ENCODE measurements at regions not wholly inside any gene's neighbourhood (a gene's known extent, or its start where the extent isn't known, plus 50 kb on each side); places are given as distances from the start of the nearest gene placed in this dataset.
A peak's percentile ranks its signal among the peaks of the same experiment; 100 is the strongest.

DNA sequence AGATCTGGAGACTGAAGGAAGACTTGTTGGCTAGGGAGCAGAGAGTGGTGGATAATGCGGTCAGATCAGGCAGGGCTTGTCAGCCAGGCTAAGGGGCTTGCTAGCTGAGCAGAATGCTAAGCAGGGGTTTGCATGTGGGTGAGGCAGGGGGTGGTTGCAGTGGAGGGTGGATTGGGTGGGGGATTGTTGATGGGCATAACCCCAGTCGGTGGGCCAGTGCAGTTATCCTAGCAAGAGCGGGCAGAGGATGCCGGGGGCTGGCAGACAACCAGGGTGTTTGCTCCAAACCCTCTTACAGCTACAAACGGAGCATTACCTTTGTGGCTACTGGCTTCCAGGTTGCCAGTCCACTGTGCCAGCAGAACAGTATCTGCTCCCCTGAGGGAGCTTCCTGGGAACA lies 131.5 kb upstream of the LGALSL start:
- intact Hi-C loops (cut with DNase I), result no loop called here
- peaks cover 2% of the 10 kb centered on the region for H3K4me1 ChIP-seq
- DNase-seq (ENCODE audit: extremely low spot score in 2 of 2), result no peak

GRCh38 chr2:64323197-64323596 lies 130.8 kb upstream of the LGALSL start:
- no peak for TF ChIP-seq POLR2AphosphoS5 (IDR thresholded peaks at IDR 0.05; ENCODE audit: insufficient read depth in 1 of 2, low read depth in 1 of 2)
- TF ChIP-seq POLR2A (IDR thresholded peaks at IDR 0.05), result no peak
- TF ChIP-seq, protein P1, sequence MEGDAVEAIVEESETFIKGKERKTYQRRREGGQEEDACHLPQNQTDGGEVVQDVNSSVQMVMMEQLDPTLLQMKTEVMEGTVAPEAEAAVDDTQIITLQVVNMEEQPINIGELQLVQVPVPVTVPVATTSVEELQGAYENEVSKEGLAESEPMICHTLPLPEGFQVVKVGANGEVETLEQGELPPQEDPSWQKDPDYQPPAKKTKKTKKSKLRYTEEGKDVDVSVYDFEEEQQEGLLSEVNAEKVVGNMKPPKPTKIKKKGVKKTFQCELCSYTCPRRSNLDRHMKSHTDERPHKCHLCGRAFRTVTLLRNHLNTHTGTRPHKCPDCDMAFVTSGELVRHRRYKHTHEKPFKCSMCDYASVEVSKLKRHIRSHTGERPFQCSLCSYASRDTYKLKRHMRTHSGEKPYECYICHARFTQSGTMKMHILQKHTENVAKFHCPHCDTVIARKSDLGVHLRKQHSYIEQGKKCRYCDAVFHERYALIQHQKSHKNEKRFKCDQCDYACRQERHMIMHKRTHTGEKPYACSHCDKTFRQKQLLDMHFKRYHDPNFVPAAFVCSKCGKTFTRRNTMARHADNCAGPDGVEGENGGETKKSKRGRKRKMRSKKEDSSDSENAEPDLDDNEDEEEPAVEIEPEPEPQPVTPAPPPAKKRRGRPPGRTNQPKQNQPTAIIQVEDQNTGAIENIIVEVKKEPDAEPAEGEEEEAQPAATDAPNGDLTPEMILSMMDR (IDR thresholded peaks at IDR 0.05), result no peak
- no peaks in the 10 kb centered on the region for H3K9me3 ChIP-seq
- intact Hi-C loops (cut with DNase I), result no loop called here
- H3K4me1 ChIP-seq, result peaks cover 8% of the 10 kb centered on the region
- DNase-seq (ENCODE audit: extremely low spot score in 2 of 2), result no peak
- H3K27me3 ChIP-seq, result no peaks in the 10 kb centered on the region
- H3K27ac ChIP-seq, result no peak overlapping the region
- H3K4me3 ChIP-seq, result no peak overlapping the region
- no peaks in the 10 kb centered on the region for H3K36me3 ChIP-seq

More for the DNA sequence above, 131.5 kb upstream of the LGALSL start:
- Histone ChIP-seq H3K27ac (no peak overlapping the region), H3K36me3 (no peaks in the 10 kb centered on the region), H3K9me3 (no peaks in the 10 kb centered on the region), H3K4me3 (no peak overlapping the region), H3K27me3 (no peaks in the 10 kb centered on the region)
- no peak for TF ChIP-seq POLR2A (IDR thresholded peaks at IDR 0.05)
- TF ChIP-seq, protein P1 (IDR thresholded peaks at IDR 0.05), result no peak
- no peak for TF ChIP-seq POLR2AphosphoS5 (IDR thresholded peaks at IDR 0.05; ENCODE audit: insufficient read depth in 1 of 2, low read depth in 1 of 2)

DNA sequence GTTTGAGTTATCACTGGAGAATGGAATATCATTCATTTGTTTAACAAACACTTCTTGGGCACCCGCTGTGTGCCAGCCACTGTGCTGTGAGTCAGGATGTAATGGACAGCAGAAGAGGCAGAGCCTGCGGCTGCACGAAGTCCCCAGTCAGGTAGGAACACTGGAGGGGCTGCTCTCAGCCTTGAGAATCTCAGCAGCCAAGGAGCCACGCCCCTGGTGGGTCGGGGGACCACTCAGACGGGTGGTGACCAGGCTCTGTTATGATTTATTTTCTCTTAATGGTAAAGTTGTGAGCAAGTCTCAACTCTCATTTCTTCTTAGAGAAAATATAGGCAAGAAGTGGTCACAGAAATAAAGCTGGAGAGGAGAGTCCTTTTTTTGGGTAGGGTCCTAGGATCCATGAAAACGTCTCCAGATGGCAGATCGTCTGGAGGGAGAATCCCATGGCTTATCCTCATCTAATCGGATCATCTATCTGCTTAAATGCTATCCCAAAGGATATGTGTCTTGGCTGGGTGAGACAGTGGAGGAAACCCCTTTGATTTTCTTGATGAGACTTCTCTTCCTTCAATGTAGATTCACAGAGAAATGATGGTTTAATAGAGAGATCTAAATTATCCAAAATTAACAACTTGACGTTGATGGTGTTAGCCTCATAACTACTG lies 129.1 kb upstream of the LGALSL start:
- Histone ChIP-seq H3K9me3 (no peaks in the 10 kb centered on the region), H3K4me1 (peaks cover 23% of the 10 kb centered on the region), H3K36me3 (no peaks in the 10 kb centered on the region), H3K27ac (no peak overlapping the region), H3K27me3 (no peaks in the 10 kb centered on the region), H3K4me3 (no peak overlapping the region)
- TF ChIP-seq POLR2A (IDR thresholded peaks at IDR 0.05) (no peak), POLR2AphosphoS5 (IDR thresholded peaks at IDR 0.05; ENCODE audit: insufficient read depth in 1 of 2, low read depth in 1 of 2) (no peak)
- TF ChIP-seq, protein P1 (IDR thresholded peaks at IDR 0.05), result no peak
- intact Hi-C loops (cut with DNase I), result loop anchor here (5.0 kb wide), 1 partner anchor 273 kb away; no protein-coding TSS in a partner anchor
- no peak for DNase-seq (ENCODE audit: extremely low spot score in 2 of 2)

DNA sequence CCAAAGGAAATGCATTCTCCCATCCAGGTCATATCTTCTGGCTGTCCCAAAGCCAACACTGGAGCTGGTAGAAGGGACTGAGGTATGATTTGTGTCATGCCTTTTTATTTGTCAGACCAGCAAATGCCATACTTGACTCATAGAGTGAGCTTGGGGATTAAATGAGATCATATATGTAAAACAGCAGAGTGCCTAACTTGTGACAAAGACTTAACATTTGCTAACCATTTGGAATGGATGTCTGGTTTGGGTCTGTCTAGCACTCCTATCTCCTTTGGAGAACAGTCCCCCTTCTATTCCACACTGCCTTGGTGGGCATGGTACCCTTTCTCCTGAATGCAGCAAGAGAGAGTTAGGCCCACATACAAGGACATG lies 128.5 kb upstream of the LGALSL start:
- H3K4me3 ChIP-seq, result no peak overlapping the region
- no peak overlapping the region for H3K27ac ChIP-seq
- H3K27me3 ChIP-seq, result no peaks in the 10 kb centered on the region
- no peaks in the 10 kb centered on the region for H3K9me3 ChIP-seq
- DNase-seq (ENCODE audit: extremely low spot score in 2 of 2), result no peak
- H3K4me1 ChIP-seq, result peaks cover 29% of the 10 kb centered on the region
- TF ChIP-seq, protein P1 (IDR thresholded peaks at IDR 0.05), result no peak
- peak in 1 of 2 donors; percentile 11 for TF ChIP-seq POLR2AphosphoS5 (IDR thresholded peaks at IDR 0.05; ENCODE audit: insufficient read depth in 1 of 2, low read depth in 1 of 2)
- intact Hi-C loops (cut with DNase I), result loop anchor here (5.0 kb wide), 1 partner anchor 273 kb away; no protein-coding TSS in a partner anchor
- H3K36me3 ChIP-seq, result no peaks in the 10 kb centered on the region

GRCh38 chr2:64325852-64326577 lies 127.9 kb upstream of the LGALSL start:
- no peaks in the 10 kb centered on the region for H3K27me3 ChIP-seq
- intact Hi-C loops (cut with DNase I), result loop anchor here (5.0 kb wide), 1 partner anchor 274 kb away; no protein-coding TSS in a partner anchor
- TF ChIP-seq, protein P1 (IDR thresholded peaks at IDR 0.05), result no peak
- TF ChIP-seq POLR2A (IDR thresholded peaks at IDR 0.05) (no peak), POLR2AphosphoS5 (IDR thresholded peaks at IDR 0.05; ENCODE audit: insufficient read depth in 1 of 2, low read depth in 1 of 2) (no peak)
- H3K27ac ChIP-seq, result no peak overlapping the region
- H3K4me3 ChIP-seq, result no peak overlapping the region
- no peaks in the 10 kb centered on the region for H3K9me3 ChIP-seq
- H3K4me1 ChIP-seq, result peaks cover 33% of the 10 kb centered on the region
- DNase-seq (ENCODE audit: extremely low spot score in 2 of 2), result peak in 1 of 2 donors; percentile 83
- no peaks in the 10 kb centered on the region for H3K36me3 ChIP-seq
